HG03457 (cell line): ENCODE measurements at regions not wholly inside any gene's neighbourhood (a gene's known extent, or its start where the extent isn't known, plus 50 kb on each side); places are given as distances from the start of the nearest gene placed in this dataset.

Experiments
- ATAC-seq: cut with Tn5 transposase; IDR thresholded peaks from one replicate; pipeline ENCODE4 v1.9.1; 2021; ENCODE audit warnings: moderate number of reproducible peaks; ENCODE audit not compliant: unreplicated experiment

GRCh38 chr6:163806755-163807499 is 392.4 kb downstream of the QKI start:
- ATAC-seq = no peak

GRCh38 chr6:163804991-163805390 is 390.5 kb downstream of the QKI start:
- no peak for ATAC-seq

GRCh38 chr6:163802267-163802666 is 387.7 kb downstream of the QKI start:
- no peak for ATAC-seq

- no peak for ATAC-seq
Measured at GRCh38 chr6:163797296-163797845, 382.9 kb downstream of the QKI start.

GRCh38 chr6:163793011-163793983 is 378.8 kb downstream of the QKI start:
- ATAC-seq = peak; percentile 86

- ATAC-seq = no peak
Measured at GRCh38 chr6:163790266-163790840, 375.8 kb downstream of the QKI start.

GRCh38 chr6:163789199-163789810 is 374.8 kb downstream of the QKI start:
- ATAC-seq = no peak

GRCh38 chr6:163786995-163787671 is 372.6 kb downstream of the QKI start:
- ATAC-seq = no peak

GRCh38 chr6:163782436-163783003 is 368.0 kb downstream of the QKI start:
- ATAC-seq = peak; percentile 92

- no peak for ATAC-seq
Measured at GRCh38 chr6:163780994-163781393, 366.5 kb downstream of the QKI start.

GRCh38 chr6:163779727-163780284 is 365.3 kb downstream of the QKI start:
- no peak for ATAC-seq

- ATAC-seq = no peak
Measured at GRCh38 chr6:163777716-163778115, 363.2 kb downstream of the QKI start.

- ATAC-seq = no peak
Measured at GRCh38 chr6:163776906-163777686, 362.6 kb downstream of the QKI start.

GRCh38 chr6:163776196-163776905 is 361.8 kb downstream of the QKI start:
- ATAC-seq = no peak

- ATAC-seq = no peak
Measured at GRCh38 chr6:163775313-163775712, 360.8 kb downstream of the QKI start.

- ATAC-seq = no peak
Measured at GRCh38 chr6:163774485-163774884, 360.0 kb downstream of the QKI start.

- ATAC-seq = no peak
Measured at GRCh38 chr6:163773646-163774045, 359.1 kb downstream of the QKI start.

- ATAC-seq = no peak
Measured at GRCh38 chr6:163772701-163773100, 358.2 kb downstream of the QKI start.
